HG02588 (cell line): ENCODE measurements at regions not wholly inside any gene's neighbourhood (a gene's known extent, or its start where the extent isn't known, plus 50 kb on each side); places are given as distances from the start of the nearest gene placed in this dataset.
"Not testable (repeated sequence)": the region's sequence is repeated elsewhere in the genome, so short reads cannot be mapped to it uniquely, and the experiment has no call there.

Experiments
- ATAC-seq: cut with Tn5 transposase; IDR thresholded peaks from one replicate; pipeline ENCODE4 v1.9.1; 2021; ENCODE audit warnings: mild to moderate bottlenecking, moderate library complexity; ENCODE audit not compliant: unreplicated experiment

GRCh38 chr10:60621018-60621417 is 157.3 kb upstream of the CDK1 start:
- no peak for ATAC-seq

- no peak for ATAC-seq
Observed at GRCh38 chr10:60618861-60619260, 159.4 kb upstream of the CDK1 start.

GRCh38 chr10:60615541-60615940 is 162.7 kb upstream of the CDK1 start:
- no peak for ATAC-seq

- ATAC-seq: no peak
Observed at GRCh38 chr10:60614363-60614762, 163.9 kb upstream of the CDK1 start.

GRCh38 chr10:60613434-60613833 is 164.8 kb upstream of the CDK1 start:
- no peak for ATAC-seq

GRCh38 chr10:60611291-60611747 is 167.0 kb upstream of the CDK1 start:
- ATAC-seq: no peak

- no peak for ATAC-seq
Observed at GRCh38 chr10:60607372-60607771, 170.9 kb upstream of the CDK1 start.

- ATAC-seq: no peak
Observed at GRCh38 chr10:60606343-60607080, 171.8 kb upstream of the CDK1 start.

- no peak for ATAC-seq
Observed at GRCh38 chr10:60605476-60605875, 172.8 kb upstream of the CDK1 start.

GRCh38 chr10:60604342-60604741 is 173.9 kb upstream of the CDK1 start:
- ATAC-seq: no peak

- no peak for ATAC-seq
Observed at GRCh38 chr10:60597513-60597912, 180.8 kb upstream of the CDK1 start.

GRCh38 chr10:60595852-60596251 is 182.4 kb upstream of the CDK1 start:
- ATAC-seq: no peak

- ATAC-seq: no peak
Observed at GRCh38 chr10:60594476-60595051, 183.7 kb upstream of the CDK1 start.

- no peak for ATAC-seq
Observed at GRCh38 chr10:60591119-60591518, 187.2 kb upstream of the CDK1 start.

GRCh38 chr10:60589376-60589775 is 188.9 kb upstream of the CDK1 start:
- ATAC-seq: no peak

- not testable (repeated sequence) for ATAC-seq
Observed at GRCh38 chr10:60581782-60582181, 192.1 kb upstream of the ANK3 start.

GRCh38 chr10:60578217-60578616 is 188.5 kb upstream of the ANK3 start:
- no peak for ATAC-seq

- no peak for ATAC-seq
Observed at GRCh38 chr10:60576130-60577069, 186.7 kb upstream of the ANK3 start.

GRCh38 chr10:60575105-60575504 is 185.4 kb upstream of the ANK3 start:
- ATAC-seq: no peak

GRCh38 chr10:60574388-60574787 is 184.7 kb upstream of the ANK3 start:
- no peak for ATAC-seq

- ATAC-seq: peak; percentile 56
Observed at GRCh38 chr10:60573336-60573735, 183.7 kb upstream of the ANK3 start.
